GM18858 (cell line): ENCODE measurements at regions not wholly inside any gene's neighbourhood (a gene's known extent, or its start where the extent isn't known, plus 50 kb on each side); places are given as distances from the start of the nearest gene placed in this dataset.
"Not testable (repeated sequence)": the region's sequence is repeated elsewhere in the genome, so short reads cannot be mapped to it uniquely, and the experiment has no call there.

Source experiments
- ATAC-seq: cut with Tn5 transposase; IDR thresholded peaks from one replicate; pipeline ENCODE4 v1.9.1; 2021; ENCODE audit not compliant: unreplicated experiment

GRCh38 chr7:8809320-8809719, 375.9 kb downstream of the NXPH1 start:
- ATAC-seq = no peak

GRCh38 chr7:8817448-8818036, 384.1 kb downstream of the NXPH1 start:
- ATAC-seq = no peak

GRCh38 chr7:8818406-8818805, 385.0 kb downstream of the NXPH1 start:
- no peak for ATAC-seq

DNA sequence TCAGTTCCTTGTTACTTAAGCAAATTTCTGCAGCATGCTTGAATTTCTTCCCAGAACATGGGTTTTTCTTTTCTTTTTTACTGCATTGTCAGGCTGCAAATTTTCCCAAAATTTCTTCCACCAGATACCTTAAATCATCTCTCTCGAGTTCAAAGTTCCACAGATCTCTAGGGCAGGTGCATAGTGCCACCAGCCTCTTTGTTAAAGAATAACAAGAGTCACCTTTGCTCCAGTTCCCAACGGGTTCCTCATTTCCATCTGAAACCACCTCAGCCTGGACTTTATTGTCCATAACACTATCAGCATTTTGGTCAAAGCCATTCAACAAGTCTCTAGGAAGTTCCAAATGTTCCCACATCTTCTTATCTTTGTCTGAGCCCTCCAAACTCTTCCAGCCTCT, 389.2 kb downstream of the NXPH1 start:
- no peak for ATAC-seq

DNA sequence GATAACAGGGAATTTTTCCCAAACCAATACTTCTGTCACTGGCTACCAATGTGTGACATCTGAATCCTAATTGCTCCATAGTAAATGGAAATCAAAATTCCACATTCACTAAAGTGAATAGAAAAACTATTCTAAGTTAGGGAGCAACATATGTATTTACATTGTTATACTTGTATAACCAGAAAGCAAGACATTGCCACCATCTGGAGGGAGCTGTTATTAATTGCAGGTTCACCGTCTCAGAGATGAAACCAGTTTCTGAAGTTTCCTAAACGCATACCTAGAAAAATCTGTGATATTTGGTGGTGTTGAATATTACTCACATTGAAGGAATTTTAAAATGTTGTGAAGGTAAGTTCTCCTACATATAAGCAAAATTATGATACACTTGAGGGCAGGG, 390.1 kb downstream of the NXPH1 start:
- ATAC-seq = no peak

GRCh38 chr7:8827329-8827728, 393.9 kb downstream of the NXPH1 start:
- no peak for ATAC-seq

- ATAC-seq = no peak
Observed at GRCh38 chr7:8829100-8829499, 395.7 kb downstream of the NXPH1 start.

DNA sequence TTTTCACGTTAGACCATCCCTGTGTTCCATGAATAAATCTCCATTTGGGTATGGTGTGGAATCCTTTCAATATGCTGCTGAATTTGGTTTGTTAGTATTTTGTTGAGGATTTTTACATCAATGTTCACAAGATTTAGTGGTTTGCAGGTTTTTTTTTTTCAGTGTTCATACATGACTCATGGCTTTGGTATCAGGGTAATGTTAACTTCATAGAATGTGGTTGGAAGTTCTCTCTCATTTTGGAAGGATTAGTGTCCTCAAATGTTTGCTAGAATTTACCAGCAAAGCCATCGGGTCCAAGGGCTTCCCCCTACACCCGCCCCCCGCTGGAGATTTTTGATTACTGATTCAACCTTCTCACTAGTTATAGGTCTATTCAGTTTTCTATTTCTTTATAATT, 398.0 kb downstream of the NXPH1 start:
- ATAC-seq = no peak

DNA sequence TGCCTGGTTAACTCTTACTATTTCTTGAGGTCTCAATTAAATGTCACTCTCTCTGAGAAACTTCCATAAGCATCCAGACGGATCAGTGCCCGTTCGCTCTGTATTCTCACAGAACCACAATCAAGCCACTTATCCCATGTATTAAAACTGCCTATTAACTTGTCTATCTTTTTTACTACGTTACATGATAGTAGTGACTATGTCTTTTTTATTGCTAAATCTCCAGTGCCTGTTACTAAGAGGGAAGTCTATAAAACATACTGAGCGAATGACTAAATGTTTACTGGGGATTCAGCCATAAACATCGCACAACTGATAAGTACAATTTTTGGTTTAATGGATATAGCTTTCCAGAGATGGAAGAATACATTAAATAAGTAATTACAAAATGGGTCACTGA, 399.9 kb downstream of the NXPH1 start:
- ATAC-seq = no peak

GRCh38 chr7:8841171-8841570, 407.8 kb downstream of the NXPH1 start:
- no peak for ATAC-seq

DNA sequence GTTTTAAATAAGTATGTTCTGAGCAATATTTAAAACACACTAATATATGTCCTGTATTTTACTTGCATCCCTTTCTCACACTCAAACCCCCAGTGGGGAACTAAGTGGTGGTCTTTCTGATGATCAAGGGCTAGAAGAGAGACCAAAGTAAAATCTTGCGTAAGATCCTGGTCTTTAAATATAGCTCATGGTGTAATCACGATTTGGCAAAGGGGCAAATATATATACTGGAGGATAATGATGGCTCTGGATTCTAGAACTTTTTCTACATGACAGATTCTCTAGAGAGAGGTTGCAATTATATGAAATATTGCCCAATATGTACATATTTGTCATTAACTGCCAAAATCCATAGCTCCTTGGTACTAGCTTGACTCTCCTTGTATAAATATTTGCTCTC, 438.3 kb downstream of the NXPH1 start:
- ATAC-seq = no peak

DNA sequence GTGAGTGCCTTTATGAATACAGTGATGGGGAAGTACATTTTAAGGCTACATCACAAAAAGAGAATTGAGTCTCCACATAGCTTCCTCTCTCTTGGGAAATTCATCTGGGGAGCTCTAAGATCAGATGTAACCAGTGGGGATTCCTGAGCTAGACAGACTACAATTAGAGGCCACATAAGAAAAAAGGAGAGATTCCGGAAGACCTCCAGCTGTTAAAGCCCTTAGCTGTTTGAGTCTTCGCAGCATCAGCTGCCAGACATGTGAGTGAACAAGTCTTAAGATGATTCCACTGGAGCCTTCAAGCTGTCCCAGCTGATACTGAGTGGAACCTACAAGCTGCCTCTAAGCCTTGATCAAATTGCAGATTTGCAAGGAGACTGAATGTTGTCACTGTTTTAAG, 448.5 kb downstream of the NXPH1 start:
- no peak for ATAC-seq

- ATAC-seq = no peak
Observed at GRCh38 chr7:8885480-8886000, 452.1 kb downstream of the NXPH1 start.

DNA sequence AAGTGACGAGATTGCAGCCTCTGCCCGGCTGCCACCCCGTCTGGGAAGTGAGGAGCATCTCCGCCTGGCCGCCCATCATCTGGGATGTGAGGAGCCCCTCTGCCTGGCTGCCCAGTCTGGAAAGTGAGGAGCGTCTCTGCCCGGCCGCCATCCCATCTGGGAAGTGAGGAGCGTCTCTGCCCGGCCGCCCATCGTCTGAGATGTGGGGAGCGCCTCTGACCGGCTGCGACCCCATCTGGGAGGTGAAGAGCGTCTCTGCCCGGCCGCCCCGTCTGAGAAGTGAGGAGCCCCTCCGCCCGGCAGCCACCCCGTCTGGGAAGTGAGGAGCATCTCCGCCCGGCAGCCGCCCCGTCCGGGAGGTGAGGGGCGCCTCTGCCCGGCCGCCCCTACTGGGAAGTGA, 456.9 kb downstream of the NXPH1 start:
- not testable (repeated sequence) for ATAC-seq

DNA sequence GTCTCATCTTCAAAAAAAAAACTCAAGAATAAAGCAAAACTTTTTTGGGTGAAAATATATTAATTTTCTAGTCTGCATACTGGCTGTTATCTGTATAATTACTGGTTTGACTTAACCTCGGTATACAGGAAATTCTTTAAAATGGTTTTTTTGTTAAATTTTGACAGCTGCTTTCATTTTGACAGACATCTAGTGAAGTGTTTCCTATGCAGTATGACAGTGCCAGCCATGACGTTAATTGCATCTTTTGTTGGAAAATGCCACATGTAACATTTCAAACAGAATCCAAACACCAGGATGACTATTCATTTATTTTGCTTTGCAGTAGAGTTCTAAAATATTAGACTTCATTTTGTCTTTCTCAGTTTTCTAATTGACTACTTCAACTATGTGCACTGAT, 460.4 kb downstream of the NXPH1 start:
- no peak for ATAC-seq

- ATAC-seq = no peak
Observed at GRCh38 chr7:8906396-8907075, 473.1 kb downstream of the NXPH1 start.

DNA sequence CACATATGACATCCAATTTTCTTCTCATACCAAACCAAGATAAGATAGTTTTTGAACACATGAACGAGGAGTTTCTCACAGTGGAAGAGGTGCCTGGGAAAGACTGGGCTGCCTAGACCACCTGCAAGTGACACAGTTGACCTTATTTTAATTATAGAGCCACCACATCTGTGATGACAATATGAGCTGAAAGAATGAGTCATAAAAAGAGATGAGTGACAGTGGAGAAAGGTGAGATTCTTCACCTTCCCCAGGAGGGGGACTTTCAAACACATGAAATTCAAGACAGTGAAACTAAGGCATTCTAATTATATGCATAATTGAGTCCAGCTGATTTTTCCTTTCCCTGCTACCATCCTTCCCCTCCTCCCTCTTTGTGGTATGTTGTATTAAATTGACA, 475.5 kb downstream of the NXPH1 start:
- ATAC-seq = no peak

GRCh38 chr7:8913682-8914081, 480.3 kb downstream of the NXPH1 start:
- no peak for ATAC-seq

- ATAC-seq = no peak
Observed at GRCh38 chr7:8921807-8922206, 488.4 kb downstream of the NXPH1 start.

GRCh38 chr7:8922726-8923125, 489.3 kb downstream of the NXPH1 start:
- no peak for ATAC-seq

DNA sequence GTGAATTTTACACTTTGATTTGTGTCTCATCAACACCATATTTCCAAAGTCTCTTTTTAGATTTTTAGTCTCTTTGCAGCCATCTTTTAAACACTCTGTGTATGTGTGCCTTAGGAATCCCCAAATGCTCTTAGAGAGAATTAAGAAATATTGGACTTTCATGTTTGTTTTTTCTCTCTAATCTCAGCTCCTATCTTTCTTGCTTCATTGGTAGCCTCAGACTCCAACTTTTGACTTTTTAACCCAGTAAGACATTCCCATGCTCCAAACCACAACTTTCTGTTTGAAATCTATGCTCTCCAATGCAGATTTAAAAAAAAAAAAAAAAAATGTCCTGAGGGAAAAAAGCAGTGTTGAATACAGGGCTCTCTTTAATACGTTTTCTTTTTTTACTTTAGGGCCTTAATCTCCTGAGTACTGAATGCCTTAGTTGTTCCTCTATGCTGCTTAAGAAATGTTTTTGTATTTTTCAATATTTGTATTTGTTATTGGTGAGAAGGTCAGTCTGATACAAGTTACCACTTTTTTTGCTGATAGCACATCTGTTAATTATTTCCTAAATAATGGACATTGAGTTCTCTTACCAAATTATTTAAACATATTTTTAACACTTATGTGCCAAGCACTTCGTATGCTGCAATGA, 489.9 kb downstream of the NXPH1 start:
- ATAC-seq = no peak

DNA sequence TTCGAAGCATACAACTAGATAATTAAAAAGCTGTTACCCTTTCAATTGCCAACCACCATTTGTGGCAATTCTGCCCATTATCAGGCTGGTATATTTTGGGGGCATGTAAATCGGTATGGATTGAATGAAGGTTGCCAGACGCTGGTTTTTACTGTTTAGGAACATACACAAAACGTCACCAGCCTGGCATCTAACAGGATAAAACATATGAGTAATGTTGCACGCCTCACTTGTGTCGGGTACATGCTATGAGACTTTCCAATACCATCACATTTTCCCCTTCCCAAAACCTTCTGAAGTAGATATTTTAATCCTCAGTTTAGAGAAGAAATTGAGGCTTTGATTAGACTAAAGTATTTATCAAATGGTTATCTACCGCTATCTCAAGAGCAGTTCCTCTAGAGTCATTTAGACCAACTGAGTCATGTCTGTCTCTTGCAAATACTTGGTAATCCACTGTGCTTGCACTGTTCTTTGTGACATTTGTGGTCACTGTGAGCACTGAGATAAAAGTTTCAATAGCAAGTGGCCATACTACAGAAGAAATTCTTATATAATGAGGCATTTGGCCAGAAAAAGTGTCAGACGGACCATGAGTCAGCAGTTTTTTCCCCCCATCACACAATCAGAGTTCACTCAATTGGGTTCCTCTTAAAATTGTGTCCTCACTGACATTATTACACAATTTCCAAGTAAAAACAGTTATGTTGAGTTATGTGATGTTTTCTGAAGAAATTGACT, 498.7 kb downstream of the NXPH1 start:
- no peak for ATAC-seq
